A172 (cell line): ENCODE measurements at regions not wholly inside any gene's neighbourhood (a gene's known extent, or its start where the extent isn't known, plus 50 kb on each side); places are given as distances from the start of the nearest gene placed in this dataset.

ENCODE experiments used
- DNase-seq: peaks from one replicate; pipeline ENCODE4 v3.0.0-alpha.2; 2015; ENCODE audit warnings: low spot score

- no peak for DNase-seq
These were observed 475.1 kb upstream of the CNTN5 start for GRCh38 chr11:98545544-98546175.

GRCh38 chr11:98549571-98549970 lies 471.2 kb upstream of the CNTN5 start:
- no peak for DNase-seq

GRCh38 chr11:98559961-98560360 lies 460.8 kb upstream of the CNTN5 start:
- no peak for DNase-seq

GRCh38 chr11:98561252-98561651 lies 459.5 kb upstream of the CNTN5 start:
- DNase-seq = no peak

GRCh38 chr11:98561877-98562395 lies 458.8 kb upstream of the CNTN5 start:
- no peak for DNase-seq

- no peak for DNase-seq
These were observed 456.5 kb upstream of the CNTN5 start for GRCh38 chr11:98564233-98564632.

- DNase-seq = no peak
These were observed 455.9 kb upstream of the CNTN5 start for GRCh38 chr11:98564881-98565280.

- DNase-seq = no peak
These were observed 455.4 kb upstream of the CNTN5 start for GRCh38 chr11:98565311-98565710.

GRCh38 chr11:98566978-98567377 lies 453.8 kb upstream of the CNTN5 start:
- no peak for DNase-seq

GRCh38 chr11:98568013-98568412 lies 452.7 kb upstream of the CNTN5 start:
- DNase-seq = no peak

- DNase-seq = no peak
These were observed 447.8 kb upstream of the CNTN5 start for GRCh38 chr11:98572941-98573340.

- no peak for DNase-seq
These were observed 432.9 kb upstream of the CNTN5 start for GRCh38 chr11:98587884-98588283.

- no peak for DNase-seq
These were observed 430.8 kb upstream of the CNTN5 start for GRCh38 chr11:98589967-98590366.

GRCh38 chr11:98600103-98600502 lies 420.6 kb upstream of the CNTN5 start:
- no peak for DNase-seq

- DNase-seq = peak; percentile 0
These were observed 419.7 kb upstream of the CNTN5 start for GRCh38 chr11:98600786-98601773.

GRCh38 chr11:98616098-98616655 lies 404.6 kb upstream of the CNTN5 start:
- DNase-seq = no peak

- no peak for DNase-seq
These were observed 399.0 kb upstream of the CNTN5 start for GRCh38 chr11:98621767-98622166.

- DNase-seq = no peak
These were observed 395.2 kb upstream of the CNTN5 start for GRCh38 chr11:98625526-98625925.

GRCh38 chr11:98630736-98631135 lies 390.0 kb upstream of the CNTN5 start:
- DNase-seq = no peak

GRCh38 chr11:98657711-98658110 lies 363.0 kb upstream of the CNTN5 start:
- DNase-seq = no peak

GRCh38 chr11:98659431-98659830 lies 361.3 kb upstream of the CNTN5 start:
- no peak for DNase-seq

- no peak for DNase-seq
These were observed 346.4 kb upstream of the CNTN5 start for GRCh38 chr11:98674390-98674789.

GRCh38 chr11:98679673-98680072 lies 341.1 kb upstream of the CNTN5 start:
- DNase-seq = no peak
